ENCODE measurements at regions not wholly inside any gene's neighbourhood (a gene's known extent, or its start where the extent isn't known, plus 50 kb on each side); places are given as distances from the start of the nearest gene placed in this dataset.

GRCh38 chr1:37319284-37319683, 155.1 kb upstream of the ZC3H12A start:
- TF ChIP-seq, protein P1, sequence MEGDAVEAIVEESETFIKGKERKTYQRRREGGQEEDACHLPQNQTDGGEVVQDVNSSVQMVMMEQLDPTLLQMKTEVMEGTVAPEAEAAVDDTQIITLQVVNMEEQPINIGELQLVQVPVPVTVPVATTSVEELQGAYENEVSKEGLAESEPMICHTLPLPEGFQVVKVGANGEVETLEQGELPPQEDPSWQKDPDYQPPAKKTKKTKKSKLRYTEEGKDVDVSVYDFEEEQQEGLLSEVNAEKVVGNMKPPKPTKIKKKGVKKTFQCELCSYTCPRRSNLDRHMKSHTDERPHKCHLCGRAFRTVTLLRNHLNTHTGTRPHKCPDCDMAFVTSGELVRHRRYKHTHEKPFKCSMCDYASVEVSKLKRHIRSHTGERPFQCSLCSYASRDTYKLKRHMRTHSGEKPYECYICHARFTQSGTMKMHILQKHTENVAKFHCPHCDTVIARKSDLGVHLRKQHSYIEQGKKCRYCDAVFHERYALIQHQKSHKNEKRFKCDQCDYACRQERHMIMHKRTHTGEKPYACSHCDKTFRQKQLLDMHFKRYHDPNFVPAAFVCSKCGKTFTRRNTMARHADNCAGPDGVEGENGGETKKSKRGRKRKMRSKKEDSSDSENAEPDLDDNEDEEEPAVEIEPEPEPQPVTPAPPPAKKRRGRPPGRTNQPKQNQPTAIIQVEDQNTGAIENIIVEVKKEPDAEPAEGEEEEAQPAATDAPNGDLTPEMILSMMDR (IDR thresholded peaks at IDR 0.05) = no peak
- no peak for TF ChIP-seq POLR2A (IDR thresholded peaks at IDR 0.05)

Data from body of pancreas (tissue), 4 donors.